Inferior parietal cortex (tissue), 1 donor: ENCODE measurements at regions not wholly inside any gene's neighbourhood (a gene's known extent, or its start where the extent isn't known, plus 50 kb on each side); places are given as distances from the start of the nearest gene placed in this dataset.
"Not testable (repeated sequence)": the region's sequence is repeated elsewhere in the genome, so short reads cannot be mapped to it uniquely, and the experiment has no call there.

Source experiments
- DNase-seq: peaks from one replicate; pipeline ENCODE4 v3.0.0-alpha.2; 2016; ENCODE audit errors: extremely low spot score

DNA sequence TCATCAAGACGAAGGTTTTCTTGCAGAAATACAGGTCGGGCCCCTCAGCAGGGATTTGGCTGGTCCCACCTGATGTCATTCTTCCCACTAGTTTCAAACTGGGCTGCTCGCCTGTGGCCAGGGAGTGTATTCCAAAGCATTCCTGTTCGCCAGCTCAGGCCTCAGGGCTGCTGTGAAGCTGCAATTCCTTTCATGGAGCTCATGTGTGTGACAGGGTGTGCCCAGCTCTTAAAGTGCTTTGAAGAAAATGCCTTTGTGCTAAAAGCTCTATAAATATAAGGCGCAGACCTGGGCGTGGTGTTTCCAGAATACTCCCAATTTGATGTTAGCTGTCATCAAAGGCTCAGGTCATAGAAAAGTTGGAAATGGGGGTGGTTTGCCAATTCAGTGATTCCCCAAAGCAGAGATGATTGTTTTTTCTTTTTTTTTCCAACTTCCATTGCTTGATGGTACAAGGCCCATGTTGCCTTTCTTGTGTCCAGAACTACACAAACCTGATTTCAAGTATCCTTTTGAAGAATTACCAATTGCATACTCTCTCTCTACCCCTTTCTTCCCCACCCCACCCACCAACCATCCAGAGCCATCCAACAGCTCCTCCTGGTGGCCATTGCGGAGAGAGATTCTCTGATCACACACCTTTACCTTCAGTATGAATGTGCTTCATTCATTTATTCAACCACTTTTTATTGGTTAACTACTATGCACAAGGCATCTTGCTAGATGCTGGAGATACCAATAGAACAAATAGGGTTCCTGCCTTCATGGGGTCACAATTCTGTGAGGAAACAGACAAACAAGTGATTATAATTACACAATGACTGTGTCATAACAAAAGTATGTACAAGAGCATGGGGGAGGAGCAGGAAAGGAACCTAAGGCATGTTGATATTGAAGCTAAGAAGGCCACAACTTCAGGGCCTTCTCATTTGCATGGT is 297.3 kb upstream of the LYZL1 start:
- no peak for DNase-seq

DNA sequence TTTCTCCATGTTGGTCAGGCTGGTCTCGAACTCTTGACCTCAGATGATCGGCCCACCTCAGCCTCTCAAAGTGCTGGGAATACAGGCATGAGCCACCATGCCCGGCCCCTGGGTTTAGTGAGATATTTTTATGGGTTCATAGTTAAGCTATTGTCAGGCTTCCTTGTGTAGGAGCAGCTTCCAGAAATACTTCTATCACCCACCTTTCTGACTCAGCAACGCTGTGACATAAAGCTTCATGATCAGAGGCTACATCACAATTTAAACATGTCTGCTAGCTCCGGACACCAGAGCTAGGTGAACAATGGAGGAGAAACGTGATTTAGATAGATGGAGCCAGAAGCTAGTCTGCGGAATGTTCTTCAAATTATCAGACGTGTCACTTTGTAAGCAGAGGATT is 295.8 kb upstream of the LYZL1 start:
- no peak for DNase-seq

DNA sequence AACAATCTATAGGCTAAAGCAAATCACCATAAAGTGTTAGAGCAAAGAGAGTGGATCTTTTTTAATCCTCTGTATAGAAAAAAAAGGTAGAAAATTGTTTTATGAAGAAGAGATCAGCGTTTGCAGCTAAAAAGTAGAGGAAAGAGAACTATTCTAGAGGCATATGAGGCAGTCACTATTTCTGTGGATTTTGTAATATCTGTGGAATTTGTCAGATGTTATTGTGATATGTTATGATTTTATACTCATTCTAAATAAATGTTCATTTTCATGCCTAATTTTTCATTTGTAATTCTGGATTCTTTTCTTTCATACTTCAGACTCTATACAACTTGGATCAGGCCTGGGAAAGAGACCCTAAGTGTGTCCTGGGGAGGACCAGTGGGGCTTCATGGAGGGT is 295.0 kb upstream of the LYZL1 start:
- no peak for DNase-seq

DNA sequence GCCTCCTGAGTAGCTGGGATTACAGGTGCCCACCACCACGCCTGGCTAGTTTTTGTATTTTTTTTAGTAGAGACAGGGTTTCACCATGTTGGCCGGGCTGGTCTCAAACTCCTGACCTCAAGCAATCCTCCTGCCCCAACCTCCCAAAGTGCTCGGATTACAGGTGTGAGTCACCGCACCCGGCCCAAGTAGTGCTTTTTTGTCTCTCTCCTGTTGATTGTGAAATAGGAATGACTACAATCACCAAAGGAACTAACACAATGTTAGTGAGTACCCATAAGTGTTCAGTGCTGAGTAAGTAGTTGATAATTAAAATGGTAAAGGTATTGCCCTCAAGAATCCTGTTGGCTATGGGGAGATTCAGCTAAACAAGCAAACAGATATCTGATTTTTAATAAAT is 294.1 kb upstream of the LYZL1 start:
- DNase-seq = not testable (repeated sequence)

DNA sequence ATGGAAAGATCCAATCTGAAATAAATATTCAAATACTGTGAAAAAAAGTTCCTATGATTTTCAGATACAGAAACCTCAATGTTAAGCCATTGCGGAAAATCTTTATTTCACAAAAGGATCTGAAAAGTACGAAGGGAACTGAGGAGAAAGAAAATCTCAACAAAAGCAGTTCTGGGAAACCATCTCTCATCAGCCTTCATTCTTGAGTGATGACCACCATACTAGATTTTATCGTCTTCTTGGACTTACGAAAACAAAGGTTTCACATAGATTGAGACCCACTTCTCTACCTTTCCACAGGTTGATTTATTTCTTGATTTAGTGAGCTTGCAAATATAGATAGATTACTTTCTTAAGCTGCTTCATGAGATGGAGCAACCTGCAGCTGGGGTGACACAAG is 293.4 kb upstream of the LYZL1 start:
- DNase-seq = no peak

DNA sequence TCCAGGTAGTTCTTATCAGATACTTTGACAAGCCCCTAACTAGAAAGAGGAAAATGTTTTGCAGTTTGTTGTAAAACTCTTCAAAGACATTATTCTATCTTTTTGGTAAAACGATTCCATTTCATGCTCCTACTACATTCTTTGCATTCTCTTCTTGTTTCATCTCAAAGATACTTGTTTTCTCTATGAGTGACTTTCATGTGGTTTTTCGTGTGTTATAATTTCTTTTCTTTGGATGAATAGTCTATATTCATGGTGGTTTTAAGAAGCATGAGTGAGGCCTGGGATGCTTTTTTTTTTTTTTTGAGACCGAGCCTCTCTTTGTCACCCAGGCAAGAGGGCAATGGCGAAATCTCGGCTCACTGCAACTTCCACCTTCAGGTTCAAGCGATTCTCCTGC is 292.5 kb upstream of the LYZL1 start:
- no peak for DNase-seq

DNA sequence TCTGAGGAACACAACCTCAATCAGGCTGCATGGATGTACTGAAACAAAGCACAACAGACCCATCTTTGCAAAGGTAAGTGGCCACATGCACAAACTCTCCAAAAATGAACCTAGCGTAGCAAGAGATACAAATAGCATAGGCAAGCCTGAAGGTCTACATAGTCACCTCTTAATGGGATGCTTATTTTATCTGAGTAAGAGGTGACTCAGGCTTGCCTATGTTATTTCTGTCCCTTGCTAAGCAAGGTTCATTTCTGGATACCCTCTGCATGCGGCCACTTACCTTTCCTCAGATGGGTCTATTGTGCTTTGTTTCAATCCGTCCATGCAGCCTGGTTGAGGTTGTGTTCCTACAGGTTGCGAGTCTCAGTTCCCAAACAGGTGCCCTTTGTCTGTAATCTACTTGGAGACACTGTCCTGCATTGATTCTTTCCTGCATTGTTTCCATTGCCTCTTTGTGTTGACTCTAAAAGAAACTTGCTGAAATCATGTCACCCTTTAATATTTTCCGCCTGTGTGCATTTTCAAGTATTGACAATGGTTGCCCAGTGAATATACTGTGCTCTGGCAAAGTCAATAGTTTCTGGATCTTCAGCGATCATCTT is 291.8 kb upstream of the LYZL1 start:
- no peak for DNase-seq

DNA sequence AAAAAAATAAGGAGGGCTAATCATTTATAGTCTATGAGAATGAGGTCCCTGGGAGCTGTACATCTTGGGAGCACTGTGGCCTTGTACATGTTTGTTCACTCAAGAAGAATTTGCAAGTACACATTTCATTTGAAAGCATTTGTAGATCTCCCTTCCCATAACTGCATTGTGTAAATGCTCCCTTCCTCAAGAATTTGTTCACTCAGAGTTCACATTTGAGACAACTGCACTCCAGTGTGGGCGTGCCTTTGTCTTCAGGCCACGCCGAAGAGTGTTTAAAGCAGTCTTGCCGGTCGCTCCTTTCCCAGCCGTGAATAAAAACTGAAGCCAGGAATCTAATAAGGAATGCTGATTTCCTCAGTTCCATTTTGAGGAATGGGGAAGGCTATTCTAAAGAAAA is 291.1 kb upstream of the LYZL1 start:
- no peak for DNase-seq

DNA sequence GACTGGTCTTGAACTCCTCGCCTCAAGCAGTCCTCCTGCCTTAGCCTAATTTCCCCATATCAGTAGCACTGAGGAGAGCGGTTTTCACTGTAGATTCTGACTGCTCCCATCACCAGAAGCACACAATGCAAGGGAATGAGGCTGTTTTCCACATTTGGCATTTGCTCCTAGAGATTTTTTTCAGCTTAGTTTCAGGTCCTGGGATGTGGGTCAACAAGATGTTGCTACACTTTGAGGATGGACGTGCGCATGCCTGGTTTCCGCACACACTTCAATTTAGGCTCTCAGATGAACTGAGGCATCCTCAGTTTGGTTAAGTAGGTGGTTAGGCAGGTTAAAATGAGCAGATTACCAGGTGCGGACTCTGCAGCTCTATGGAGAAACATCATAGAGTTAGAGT is 287.1 kb upstream of the LYZL1 start:
- DNase-seq = no peak

DNA sequence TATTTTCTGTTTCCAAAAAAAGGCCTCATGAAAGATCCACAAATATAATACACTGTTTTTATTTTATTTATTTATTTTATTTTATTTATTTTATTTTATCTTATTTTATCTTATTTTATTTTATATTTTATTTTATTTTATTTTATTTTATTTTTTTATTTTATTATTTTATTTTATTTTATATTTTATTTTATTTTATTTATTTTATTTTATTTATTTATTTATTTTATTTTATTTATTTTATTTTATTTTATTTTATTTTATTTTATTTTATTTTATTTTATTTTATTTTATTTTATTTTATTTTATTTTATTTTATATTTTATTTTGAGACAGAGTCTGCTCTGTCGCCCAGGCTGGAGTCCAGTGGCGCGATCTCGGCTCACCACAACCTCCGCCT is 285.9 kb upstream of the LYZL1 start:
- not testable (repeated sequence) for DNase-seq

DNA sequence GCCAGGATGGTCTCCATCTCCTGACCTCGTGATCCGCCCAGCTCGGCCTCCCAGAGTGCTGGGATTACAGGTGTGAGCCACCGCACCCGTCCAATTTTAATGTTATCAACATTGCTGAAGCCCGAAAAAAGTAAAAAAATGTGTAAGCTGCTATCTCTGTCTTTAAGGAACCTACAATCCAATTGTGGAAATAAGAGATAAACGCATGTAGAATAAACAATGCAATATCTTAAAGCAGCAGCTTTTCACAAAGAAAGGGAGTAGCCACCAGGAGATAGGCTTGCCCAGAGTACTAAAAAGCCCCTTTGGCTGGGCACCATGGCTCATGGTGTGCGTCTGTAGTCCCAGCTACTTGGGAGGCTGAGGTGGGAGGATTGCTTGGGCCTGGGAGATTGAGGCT is 282.9 kb upstream of the LYZL1 start:
- no peak for DNase-seq

DNA sequence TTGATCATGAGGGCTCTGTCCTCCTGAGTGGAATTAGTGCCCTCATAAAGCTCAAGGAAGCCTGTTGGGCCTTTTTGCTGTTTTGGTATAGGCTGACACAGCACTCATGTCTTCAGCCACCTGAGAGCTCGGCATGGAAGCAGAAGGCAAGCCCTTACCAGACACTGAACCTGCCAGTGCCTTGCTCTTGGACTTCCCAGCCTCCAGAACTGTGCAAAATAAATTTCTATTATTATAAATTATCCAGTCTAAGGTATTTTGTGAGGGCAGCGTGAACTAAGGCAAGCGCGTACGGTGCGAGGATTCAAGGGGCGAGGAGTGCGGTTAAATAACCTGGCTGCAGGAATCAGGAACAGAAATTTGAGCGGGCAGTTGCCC is 281.5 kb upstream of the LYZL1 start:
- DNase-seq = no peak

DNA sequence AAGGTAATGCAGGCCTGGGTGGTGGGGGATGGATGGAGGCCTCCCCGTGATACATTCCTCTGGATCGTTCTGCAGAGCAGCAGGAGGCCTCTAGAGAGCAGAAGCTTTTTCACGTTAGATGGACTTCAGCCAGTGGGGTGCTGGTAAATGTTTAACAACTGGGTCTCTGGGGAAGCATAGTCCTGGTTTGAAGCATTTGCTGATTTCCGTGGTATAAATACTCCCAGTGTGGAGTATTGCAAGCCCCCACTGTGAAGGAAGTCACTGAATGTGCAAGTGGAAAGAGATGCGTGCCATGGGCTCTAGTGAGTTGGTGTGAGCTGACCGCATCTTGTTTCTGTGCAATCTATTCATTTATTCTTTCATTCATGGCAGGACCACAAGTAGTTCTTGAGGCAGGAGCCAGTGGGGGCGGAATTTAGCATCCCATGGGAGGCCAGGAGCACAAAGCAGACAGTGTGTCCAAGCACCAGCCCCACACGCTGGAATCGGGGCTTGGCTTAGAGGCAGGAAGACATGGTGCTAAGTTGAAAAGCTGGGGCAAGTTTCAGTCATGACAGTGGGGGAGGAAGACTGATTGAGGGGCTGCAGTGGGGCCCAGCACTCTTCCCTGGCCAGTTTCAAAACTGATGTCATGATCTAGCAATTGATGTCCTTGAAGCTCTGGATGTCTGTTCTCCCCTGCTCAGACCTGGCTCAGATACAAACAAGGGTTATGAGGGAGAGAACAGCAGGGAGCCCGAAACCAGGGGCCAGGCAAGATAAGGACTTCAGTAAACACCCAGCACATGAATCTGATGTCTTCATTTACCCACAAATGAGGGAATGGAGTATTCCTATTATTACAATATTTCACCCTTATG is 280.9 kb upstream of the LYZL1 start:
- no peak for DNase-seq

DNA sequence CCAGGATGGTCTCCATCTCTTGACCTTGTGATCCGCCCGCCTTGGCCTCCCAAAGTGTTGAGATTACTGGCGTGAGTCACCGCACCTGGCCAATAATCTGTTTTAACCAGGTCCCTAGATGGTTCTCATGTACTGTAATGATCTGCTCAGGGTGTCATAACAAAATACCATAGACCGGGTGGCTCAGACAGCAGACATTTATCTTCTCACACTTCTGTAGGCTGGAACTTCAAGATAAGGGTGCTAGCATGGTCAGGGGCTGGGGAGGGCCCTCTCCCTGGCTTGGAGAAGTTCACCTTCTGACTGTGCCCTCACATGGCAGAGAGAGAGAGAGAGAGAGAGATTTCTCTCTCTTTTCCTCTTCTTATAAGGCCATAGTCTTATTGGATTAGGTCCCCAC is 279.4 kb upstream of the LYZL1 start:
- DNase-seq = no peak

DNA sequence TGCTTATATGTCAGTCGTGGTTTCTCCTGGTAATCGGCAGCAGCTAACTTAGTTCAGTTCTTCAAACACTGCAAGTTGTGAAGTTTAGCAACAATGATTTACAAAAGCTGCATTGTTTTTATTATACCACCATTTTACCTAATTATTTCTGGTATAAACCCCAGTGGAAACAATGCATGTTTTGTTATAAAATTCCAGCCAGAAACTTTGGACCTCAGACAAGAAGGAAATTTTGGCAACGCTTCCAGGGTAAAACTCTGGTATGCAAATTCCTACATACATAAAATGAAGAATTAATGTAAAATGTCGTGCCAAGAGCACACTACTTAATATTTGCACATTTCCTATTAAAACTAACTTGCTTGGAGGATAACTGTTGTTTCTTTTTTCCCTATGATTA is 277.4 kb upstream of the LYZL1 start:
- no peak for DNase-seq

DNA sequence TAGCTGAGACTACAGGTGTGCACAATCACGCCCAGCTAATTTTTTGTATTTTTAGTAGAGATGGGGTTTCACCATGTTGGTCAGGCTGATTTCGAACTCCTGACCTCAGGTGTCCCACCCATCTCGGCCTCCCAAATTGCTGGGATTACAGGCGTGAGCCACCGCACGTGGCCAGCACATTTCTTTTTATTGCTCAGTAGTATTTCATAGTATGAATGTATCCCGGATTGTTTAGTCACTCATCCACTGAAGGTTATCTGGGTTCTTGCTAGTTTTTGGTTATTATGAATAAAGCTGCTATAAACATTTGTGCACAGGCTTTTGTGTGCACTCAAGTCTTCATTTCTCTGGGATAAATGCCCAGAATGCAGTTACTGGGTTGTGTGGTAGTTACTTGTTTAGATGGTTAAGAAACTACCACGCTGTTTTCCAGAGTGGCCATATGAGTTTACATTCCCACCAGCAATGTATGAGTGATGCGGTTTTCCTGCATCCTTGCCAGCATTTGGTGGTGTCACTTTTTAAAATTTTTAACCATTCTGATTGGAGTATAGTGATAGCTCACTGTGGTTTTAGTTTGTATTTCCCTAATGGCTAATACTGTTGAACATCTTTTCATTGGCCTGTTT is 275.8 kb upstream of the LYZL1 start:
- no peak for DNase-seq

DNA sequence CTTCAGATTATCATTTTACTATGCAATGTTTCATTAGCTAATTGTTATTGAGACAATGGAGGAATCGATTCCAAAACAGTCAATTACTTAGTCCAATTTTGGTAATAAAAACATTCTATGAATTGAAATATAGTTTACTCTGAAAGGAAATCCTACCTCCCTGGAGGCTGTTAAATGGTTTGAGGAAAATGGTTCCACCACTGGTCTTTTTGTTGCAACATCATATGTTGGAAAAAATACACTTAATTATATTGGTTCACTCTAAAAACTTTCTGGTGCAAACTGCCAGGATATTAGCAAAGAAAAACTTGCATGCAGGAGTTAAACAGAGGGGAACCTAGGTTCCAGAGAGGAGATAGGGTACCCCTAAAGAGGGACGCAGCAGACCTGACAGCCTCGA is 267.3 kb upstream of the LYZL1 start:
- DNase-seq = no peak

DNA sequence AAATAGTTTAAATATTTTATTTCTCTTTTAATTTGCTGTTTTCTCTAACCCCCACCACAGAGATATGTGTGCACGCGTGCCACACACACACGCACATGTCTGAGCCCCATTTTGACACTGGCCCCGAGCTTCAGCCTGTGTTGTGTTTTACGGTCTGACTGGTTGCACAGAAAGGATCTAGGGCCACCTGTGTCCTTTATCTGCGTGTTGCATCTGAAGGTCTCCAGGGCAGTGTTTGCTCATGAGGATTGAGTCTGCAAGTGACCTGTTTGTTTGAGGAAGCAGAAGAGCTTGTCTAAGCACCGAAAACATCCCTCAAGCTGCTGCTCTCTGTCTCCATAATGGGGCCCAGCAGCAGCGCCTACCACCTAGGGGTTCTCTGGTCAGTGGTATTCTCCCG is 266.4 kb upstream of the LYZL1 start:
- DNase-seq = no peak

DNA sequence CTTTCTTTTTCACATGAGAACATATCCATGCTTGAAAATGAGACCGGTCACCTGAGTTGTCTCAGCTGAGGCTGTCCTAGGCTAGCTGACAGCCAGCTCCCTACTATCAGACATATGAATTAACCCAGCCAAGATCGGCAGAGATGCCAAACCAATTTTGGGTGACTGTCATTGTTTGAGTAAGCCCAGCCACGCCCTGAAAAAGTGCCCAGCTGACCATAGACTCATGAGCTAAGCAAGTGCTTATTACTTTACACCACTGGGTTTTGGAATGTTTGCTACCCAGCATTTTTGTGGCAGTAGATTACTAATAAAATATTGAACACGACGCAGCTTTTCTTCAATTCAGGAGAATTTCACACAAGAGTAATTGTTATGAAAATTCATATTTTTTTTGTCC is 265.2 kb upstream of the LYZL1 start:
- no peak for DNase-seq

DNA sequence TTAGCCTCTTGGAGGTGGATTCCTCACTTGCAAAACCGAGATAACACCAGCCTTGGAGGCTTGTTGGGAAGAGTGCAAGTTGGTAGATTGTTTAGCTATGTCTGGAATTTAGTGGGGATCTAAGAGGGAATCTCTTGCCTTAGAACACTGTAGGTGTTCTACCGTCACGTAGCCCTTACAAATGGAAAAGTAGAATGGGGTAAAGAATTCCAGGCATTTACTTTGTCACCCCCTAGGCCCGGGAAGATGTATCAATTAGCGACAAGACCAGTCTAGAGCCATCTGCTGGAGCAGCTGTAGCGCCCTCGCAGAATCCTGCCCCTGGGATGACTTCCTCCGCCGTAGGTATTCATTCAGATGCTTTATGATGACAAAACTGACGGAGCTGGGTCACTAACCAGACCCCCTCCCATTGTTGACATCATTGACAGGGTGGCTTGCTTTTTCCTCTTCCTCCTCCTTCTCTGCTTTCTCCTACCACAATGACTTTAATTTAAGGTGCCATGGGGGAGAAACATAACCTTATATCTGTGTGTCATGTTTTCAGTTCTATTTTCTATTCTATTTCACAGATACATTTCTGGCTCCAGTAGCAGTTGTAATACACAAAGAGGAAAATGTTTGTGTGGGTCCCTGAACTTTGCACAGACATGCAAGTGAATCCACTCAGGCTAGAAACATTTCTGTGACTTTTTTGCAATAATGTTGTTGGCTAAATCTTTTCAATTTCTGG is 262.6 kb upstream of the LYZL1 start:
- no peak for DNase-seq

DNA sequence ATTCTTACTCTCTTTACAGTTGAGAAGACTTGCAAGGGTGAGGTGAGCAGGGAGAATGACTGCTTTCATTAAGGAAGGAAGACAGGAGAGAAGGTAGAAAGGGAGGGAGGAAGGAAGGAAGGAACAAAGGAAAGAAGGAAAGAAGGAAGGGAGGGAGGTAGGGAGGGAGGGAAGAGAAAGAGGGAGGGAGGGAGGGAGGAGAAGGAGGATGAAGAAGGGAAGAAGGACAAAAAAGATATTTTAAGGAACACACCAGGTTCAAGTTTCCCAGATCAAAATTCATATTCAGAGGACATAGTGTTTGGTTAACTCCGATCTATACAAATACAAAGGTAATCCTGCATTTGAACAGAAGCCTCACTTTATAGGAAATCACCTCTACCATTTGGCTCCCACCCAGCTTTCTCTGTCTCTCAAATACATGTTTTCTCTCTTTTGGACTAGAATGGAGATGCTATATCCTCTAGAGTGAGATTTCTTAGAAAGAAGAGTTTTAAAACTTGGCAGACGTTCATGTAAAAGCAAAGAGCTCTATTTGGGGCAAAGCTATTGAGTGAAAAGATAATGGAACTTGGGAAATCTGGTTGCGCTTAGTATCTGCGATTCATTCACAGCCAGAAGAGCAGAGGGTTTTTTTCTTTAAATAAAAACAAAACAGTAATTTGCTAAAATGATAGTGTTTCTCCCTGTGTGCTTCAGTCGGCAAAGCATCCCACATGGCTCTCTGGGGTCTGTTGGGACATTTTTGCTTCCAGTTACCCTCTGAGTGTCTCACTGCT is 261.9 kb upstream of the LYZL1 start:
- DNase-seq = no peak
